ENCODE measurements at regions not wholly inside any gene's neighbourhood (a gene's known extent, or its start where the extent isn't known, plus 50 kb on each side); places are given as distances from the start of the nearest gene placed in this dataset.
A peak's percentile ranks its signal among the peaks of the same experiment; 100 is the strongest.

DNA sequence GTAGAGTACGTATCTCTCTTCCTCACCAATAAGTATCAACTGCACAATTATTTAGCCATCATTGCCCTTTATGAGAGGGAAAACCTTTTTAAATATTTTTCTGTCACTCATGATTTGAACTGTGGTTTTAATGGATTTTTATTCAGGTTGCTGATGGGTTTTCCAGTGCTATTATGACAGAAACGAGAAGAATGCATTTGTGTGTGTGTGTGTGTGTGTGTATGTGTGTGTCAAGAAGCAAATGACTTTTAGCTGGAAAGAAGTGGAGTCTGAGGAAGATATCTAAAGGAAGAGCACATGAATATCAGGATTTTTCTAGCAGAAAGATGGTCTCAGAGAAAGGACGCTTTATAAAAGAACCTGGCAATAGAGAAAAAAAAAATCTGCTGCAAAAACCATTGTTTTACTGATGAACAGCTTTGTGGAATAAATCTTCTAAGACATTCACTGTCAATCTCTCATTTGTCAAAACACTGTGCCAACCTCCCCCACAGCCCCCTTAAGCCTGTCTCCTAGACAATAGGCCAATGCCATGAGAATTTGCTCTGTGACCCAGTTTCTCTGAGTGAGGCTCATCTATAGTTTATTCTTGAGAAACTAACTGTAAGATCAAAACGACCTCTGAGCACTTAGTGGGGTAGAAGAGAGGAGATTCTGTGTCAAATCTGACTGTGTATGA lies 417.7 kb downstream of the FLRT2 start:
- ATAC-seq (no peak), DNase-seq (no peak)
- H3K27ac Mint-ChIP-seq, result no peak overlapping the region
- no peaks in the 10 kb centered on the region for H3K27me3 Mint-ChIP-seq
- peaks cover 21% of the 10 kb centered on the region for H3K36me3 Mint-ChIP-seq
- H3K4me1 Mint-ChIP-seq, result no peaks in the 10 kb centered on the region
- CTCF ChIA-PET, result no interaction called here
- peaks cover 11% of the 10 kb centered on the region for H3K9me3 Mint-ChIP-seq (ENCODE audit: low read depth)
- no peak overlapping the region for H3K4me3 Mint-ChIP-seq

DNA sequence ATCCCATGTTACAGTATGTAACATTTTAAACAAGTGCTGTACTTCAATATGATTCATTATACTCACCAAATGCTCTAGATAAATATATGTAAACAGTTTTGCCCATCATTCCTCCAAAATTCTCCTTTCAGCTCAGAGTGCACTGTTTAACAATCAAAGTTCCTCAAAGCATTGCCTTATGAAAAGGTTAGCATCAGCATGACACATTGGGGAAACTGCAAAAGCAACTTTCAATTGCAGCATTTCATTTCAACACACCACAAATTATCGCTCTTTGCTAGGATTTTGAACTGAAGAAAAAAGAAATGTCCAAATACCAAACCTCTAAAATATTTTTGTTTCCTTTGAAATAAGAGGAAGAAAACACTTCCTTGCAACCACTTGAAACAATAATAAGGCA lies 413.2 kb downstream of the FLRT2 start:
- ATAC-seq, result no peak
- DNase-seq, result no peak
- H3K27me3 Mint-ChIP-seq, result no peaks in the 10 kb centered on the region
- H3K4me3 Mint-ChIP-seq, result no peak overlapping the region
- H3K27ac Mint-ChIP-seq, result no peak overlapping the region
- CTCF ChIA-PET, result no interaction called here
- H3K4me1 Mint-ChIP-seq, result peaks cover 6% of the 10 kb centered on the region
- H3K36me3 Mint-ChIP-seq, result peaks cover 44% of the 10 kb centered on the region
- H3K9me3 Mint-ChIP-seq (ENCODE audit: low read depth), result peaks cover 17% of the 10 kb centered on the region

- Mint-ChIP-seq H3K4me3 (peak overlapping the region; percentile 88), H3K4me1 (peaks cover 22% of the 10 kb centered on the region)
- peak; percentile 41 for ATAC-seq
Measured at GRCh38 chr14:85934886-85935254, 404.9 kb downstream of the FLRT2 start.

GRCh38 chr14:85934123-85934885 lies 404.4 kb downstream of the FLRT2 start:
- Mint-ChIP-seq H3K9me3 (ENCODE audit: low read depth) (peaks cover 10% of the 10 kb centered on the region), H3K27me3 (no peaks in the 10 kb centered on the region), H3K36me3 (peaks cover 23% of the 10 kb centered on the region), H3K27ac (peak overlapping the region; percentile 93), H3K4me3 (peak overlapping the region; percentile 88), H3K4me1 (peaks cover 22% of the 10 kb centered on the region)
- ATAC-seq (peak; percentile 95), DNase-seq (peak; percentile 74)
- CTCF ChIA-PET, result interaction anchor here (0.5 kb wide), 1 partner anchor 135 kb away, joined by 4 read pairs; no protein-coding TSS in a partner anchor

More at GRCh38 chr14:85934886-85935254, 404.9 kb downstream of the FLRT2 start:
- no peak for DNase-seq
- H3K9me3 Mint-ChIP-seq (ENCODE audit: low read depth), result peaks cover 10% of the 10 kb centered on the region
- H3K27ac Mint-ChIP-seq, result peak overlapping the region; percentile 93
- CTCF ChIA-PET, result interaction anchor here (0.5 kb wide), 1 partner anchor 136 kb away, joined by 4 read pairs; no protein-coding TSS in a partner anchor
- H3K36me3 Mint-ChIP-seq, result peaks cover 26% of the 10 kb centered on the region
- no peaks in the 10 kb centered on the region for H3K27me3 Mint-ChIP-seq

DNA sequence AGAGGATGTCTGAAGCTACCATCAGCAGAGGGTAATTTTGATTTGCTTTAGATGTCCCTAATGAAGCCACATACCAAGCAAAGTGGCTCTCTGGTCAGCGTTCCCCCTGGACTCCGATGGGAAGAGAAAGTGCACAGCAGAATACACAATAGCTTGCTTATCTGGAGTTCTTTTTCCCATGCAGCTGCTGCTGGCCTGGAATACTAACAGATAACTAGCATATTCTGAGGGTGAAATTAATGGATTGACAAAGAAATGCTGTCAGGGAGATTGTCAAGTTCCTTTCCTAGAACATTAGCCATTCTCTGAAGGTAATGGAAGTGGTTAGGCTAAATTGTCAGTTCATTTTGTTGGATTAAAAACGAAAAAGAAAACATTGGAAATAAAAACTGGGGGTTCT lies 391.3 kb downstream of the FLRT2 start:
- DNase-seq (no peak), ATAC-seq (no peak)
- no peaks in the 10 kb centered on the region for H3K36me3 Mint-ChIP-seq
- no peaks in the 10 kb centered on the region for H3K27me3 Mint-ChIP-seq
- CTCF ChIA-PET, result no interaction called here
- H3K27ac Mint-ChIP-seq, result no peak overlapping the region
- no peaks in the 10 kb centered on the region for H3K4me1 Mint-ChIP-seq
- H3K9me3 Mint-ChIP-seq (ENCODE audit: low read depth), result no peaks in the 10 kb centered on the region
- no peak overlapping the region for H3K4me3 Mint-ChIP-seq

DNA sequence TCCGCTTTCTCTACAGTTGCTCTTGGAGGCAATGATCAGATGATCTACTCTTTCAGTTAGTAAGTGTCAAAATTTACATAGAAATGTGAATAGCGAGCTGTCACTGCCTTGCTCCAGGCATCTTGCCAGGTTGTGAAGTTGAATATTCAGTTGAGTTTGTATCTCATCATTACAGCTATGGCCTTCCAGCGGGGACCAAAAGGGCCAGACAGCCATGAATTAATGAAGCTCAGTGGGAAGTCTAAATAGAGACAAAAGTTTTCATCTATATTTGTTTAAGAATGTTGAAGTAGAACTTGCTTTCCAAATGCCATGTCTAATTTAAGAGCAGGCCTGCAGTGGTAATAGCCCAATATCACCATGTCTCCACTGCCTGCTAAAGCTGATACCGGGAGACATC lies 387.8 kb downstream of the FLRT2 start:
- Mint-ChIP-seq H3K27ac (no peak overlapping the region), H3K4me1 (no peaks in the 10 kb centered on the region), H3K27me3 (no peaks in the 10 kb centered on the region), H3K9me3 (ENCODE audit: low read depth) (peaks cover 2% of the 10 kb centered on the region), H3K36me3 (peaks cover 1% of the 10 kb centered on the region), H3K4me3 (no peak overlapping the region)
- ATAC-seq (no peak), DNase-seq (no peak)
- CTCF ChIA-PET, result no interaction called here

DNA sequence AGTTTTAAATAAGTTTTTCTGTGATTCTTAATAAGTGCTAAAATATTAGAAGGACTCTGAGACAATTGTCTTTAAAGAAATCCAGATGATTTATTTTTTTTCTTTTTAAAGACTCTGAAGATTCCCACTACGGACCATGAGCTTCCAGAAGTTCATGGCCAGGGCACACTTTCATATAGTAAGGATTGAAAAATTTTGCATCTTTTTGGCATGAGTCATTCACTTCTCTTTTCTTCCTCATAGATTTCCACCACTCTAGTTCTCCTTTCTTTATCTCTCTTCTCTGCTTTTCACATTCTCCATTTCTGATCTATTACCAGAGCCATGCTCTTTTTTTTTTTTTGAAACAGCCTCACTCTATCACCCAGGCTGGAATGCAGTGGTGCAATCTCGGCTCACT lies 385.8 kb downstream of the FLRT2 start:
- H3K9me3 Mint-ChIP-seq (ENCODE audit: low read depth), result peaks cover 2% of the 10 kb centered on the region
- H3K4me1 Mint-ChIP-seq, result no peaks in the 10 kb centered on the region
- H3K36me3 Mint-ChIP-seq, result peaks cover 1% of the 10 kb centered on the region
- H3K4me3 Mint-ChIP-seq, result no peak overlapping the region
- CTCF ChIA-PET, result no interaction called here
- DNase-seq (no peak), ATAC-seq (no peak)
- H3K27me3 Mint-ChIP-seq, result no peaks in the 10 kb centered on the region
- H3K27ac Mint-ChIP-seq, result no peak overlapping the region

GRCh38 chr14:85912141-85912540 lies 382.2 kb downstream of the FLRT2 start:
- Mint-ChIP-seq H3K36me3 (peaks cover 1% of the 10 kb centered on the region), H3K9me3 (ENCODE audit: low read depth) (peaks cover 2% of the 10 kb centered on the region), H3K4me3 (no peak overlapping the region), H3K4me1 (no peaks in the 10 kb centered on the region), H3K27me3 (no peaks in the 10 kb centered on the region), H3K27ac (no peak overlapping the region)
- DNase-seq (no peak), ATAC-seq (no peak)
- CTCF ChIA-PET, result no interaction called here

- no peak overlapping the region for H3K27ac Mint-ChIP-seq
- ATAC-seq, result no peak
- no peak overlapping the region for H3K4me3 Mint-ChIP-seq
- CTCF ChIA-PET, result no interaction called here
- H3K9me3 Mint-ChIP-seq (ENCODE audit: low read depth), result peaks cover 2% of the 10 kb centered on the region
- no peaks in the 10 kb centered on the region for H3K27me3 Mint-ChIP-seq
- DNase-seq, result no peak
- peaks cover 1% of the 10 kb centered on the region for H3K36me3 Mint-ChIP-seq
- H3K4me1 Mint-ChIP-seq, result no peaks in the 10 kb centered on the region
Measured at GRCh38 chr14:85911044-85911443, 381.1 kb downstream of the FLRT2 start.

- H3K27me3 Mint-ChIP-seq, result no peaks in the 10 kb centered on the region
Measured at GRCh38 chr14:85909581-85909980, 379.6 kb downstream of the FLRT2 start.

DNA sequence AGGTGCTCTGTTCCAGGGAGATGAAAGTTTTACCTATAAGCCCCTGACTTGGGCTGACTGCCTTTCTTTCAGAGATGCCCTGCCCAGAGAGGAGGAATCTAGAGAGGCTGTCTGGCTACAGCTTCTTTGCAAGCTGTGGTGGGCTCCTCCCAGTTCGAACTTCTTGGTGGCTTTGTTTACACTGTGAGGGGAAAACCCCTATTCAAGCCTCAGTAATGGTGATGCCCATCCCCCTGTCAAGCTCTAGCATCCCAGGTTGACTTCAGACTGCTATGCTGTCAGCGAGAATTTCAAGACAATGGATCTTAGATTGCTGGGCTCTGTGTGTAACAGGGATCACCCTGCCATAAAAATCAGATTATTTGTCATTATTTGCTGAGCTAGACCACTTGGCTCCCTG lies 377.6 kb downstream of the FLRT2 start:
- Mint-ChIP-seq H3K27me3 (no peaks in the 10 kb centered on the region), H3K27ac (no peak overlapping the region), H3K4me3 (no peak overlapping the region), H3K4me1 (no peaks in the 10 kb centered on the region), H3K36me3 (no peaks in the 10 kb centered on the region), H3K9me3 (ENCODE audit: low read depth) (no peaks in the 10 kb centered on the region)
- no peak for DNase-seq
- ATAC-seq, result no peak
- CTCF ChIA-PET, result no interaction called here

More at GRCh38 chr14:85909581-85909980, 379.6 kb downstream of the FLRT2 start:
- H3K4me1 Mint-ChIP-seq, result no peaks in the 10 kb centered on the region
- CTCF ChIA-PET, result no interaction called here
- H3K27ac Mint-ChIP-seq, result no peak overlapping the region
- H3K9me3 Mint-ChIP-seq (ENCODE audit: low read depth), result no peaks in the 10 kb centered on the region
- ATAC-seq, result no peak
- H3K4me3 Mint-ChIP-seq, result no peak overlapping the region
- no peaks in the 10 kb centered on the region for H3K36me3 Mint-ChIP-seq
- DNase-seq, result no peak

- H3K9me3 Mint-ChIP-seq (ENCODE audit: low read depth), result no peaks in the 10 kb centered on the region
- no peaks in the 10 kb centered on the region for H3K36me3 Mint-ChIP-seq
- H3K27ac Mint-ChIP-seq, result no peak overlapping the region
- no peak for ATAC-seq
- H3K4me3 Mint-ChIP-seq, result no peak overlapping the region
- CTCF ChIA-PET, result no interaction called here
- peaks cover 2% of the 10 kb centered on the region for H3K27me3 Mint-ChIP-seq
- DNase-seq, result no peak
- no peaks in the 10 kb centered on the region for H3K4me1 Mint-ChIP-seq
Measured at GRCh38 chr14:85897808-85898207, 367.9 kb downstream of the FLRT2 start.

- no peaks in the 10 kb centered on the region for H3K4me1 Mint-ChIP-seq
- CTCF ChIA-PET, result no interaction called here
- DNase-seq, result no peak
- ATAC-seq, result no peak
- no peak overlapping the region for H3K27ac Mint-ChIP-seq
- peaks cover 2% of the 10 kb centered on the region for H3K27me3 Mint-ChIP-seq
- no peaks in the 10 kb centered on the region for H3K9me3 Mint-ChIP-seq (ENCODE audit: low read depth)
- H3K36me3 Mint-ChIP-seq, result no peaks in the 10 kb centered on the region
- H3K4me3 Mint-ChIP-seq, result no peak overlapping the region
Measured at GRCh38 chr14:85895603-85896002, 365.7 kb downstream of the FLRT2 start.

GRCh38 chr14:85892251-85892650 lies 362.3 kb downstream of the FLRT2 start:
- ATAC-seq, result no peak
- no peak overlapping the region for H3K27ac Mint-ChIP-seq
- no peak overlapping the region for H3K4me3 Mint-ChIP-seq
- no peaks in the 10 kb centered on the region for H3K27me3 Mint-ChIP-seq
- no peak for DNase-seq
- no peaks in the 10 kb centered on the region for H3K4me1 Mint-ChIP-seq
- H3K36me3 Mint-ChIP-seq, result no peaks in the 10 kb centered on the region
- CTCF ChIA-PET, result no interaction called here
- H3K9me3 Mint-ChIP-seq (ENCODE audit: low read depth), result no peaks in the 10 kb centered on the region

Data from activated CD8-positive, alpha-beta memory T cell treated with anti-CD3 and anti-CD28 coated beads, Interleukin-2, amount 10 ng/mL, durations not matched to agents 7 days and 5 days (primary cell).